GM10248 (cell line): ENCODE measurements at regions not wholly inside any gene's neighbourhood (a gene's known extent, or its start where the extent isn't known, plus 50 kb on each side); places are given as distances from the start of the nearest gene placed in this dataset.

Experiments used
- CTCF ChIA-PET: fragments of 300-600 bp; sonication (Branson Sonifier 250); formaldehyde crosslinking; extraction: SDS; loops from one replicate; lab custom pipeline; 2021; ENCODE audit warnings: antibody characterized with exemption; lab: Yijun Ruan, JAX
- POLR2A ChIA-PET: fragments of 350-650 bp; sonication (Branson Sonifier 250); formaldehyde crosslinking; extraction: SDS; loops from one replicate; lab custom pipeline; 2020; ENCODE audit warnings: antibody characterized with exemption; lab: Yijun Ruan, JAX
- DNase-seq: peaks from one replicate; pipeline ENCODE4 v3.0.0; 2012; ENCODE audit errors: extremely low spot score
- TF ChIP-seq, protein P1 (sequence below): IDR thresholded peaks from 2 replicates; pipeline ENCODE4 v1.5.1; 2012; ENCODE audit warnings: mild to moderate bottlenecking, low read depth; ENCODE audit errors: extremely low read depth, missing control alignments, control extremely low read depth

- DNase-seq, result no peak
- ChIA-PET POLR2A (no interaction called here), CTCF (interaction anchor here (0.9 to 1.7 kb wide), 10 partner anchors 8 to 188 kb away, joined by 3 to 5 read pairs (median 3); no protein-coding TSS in a partner anchor)
- TF ChIP-seq, protein P1, sequence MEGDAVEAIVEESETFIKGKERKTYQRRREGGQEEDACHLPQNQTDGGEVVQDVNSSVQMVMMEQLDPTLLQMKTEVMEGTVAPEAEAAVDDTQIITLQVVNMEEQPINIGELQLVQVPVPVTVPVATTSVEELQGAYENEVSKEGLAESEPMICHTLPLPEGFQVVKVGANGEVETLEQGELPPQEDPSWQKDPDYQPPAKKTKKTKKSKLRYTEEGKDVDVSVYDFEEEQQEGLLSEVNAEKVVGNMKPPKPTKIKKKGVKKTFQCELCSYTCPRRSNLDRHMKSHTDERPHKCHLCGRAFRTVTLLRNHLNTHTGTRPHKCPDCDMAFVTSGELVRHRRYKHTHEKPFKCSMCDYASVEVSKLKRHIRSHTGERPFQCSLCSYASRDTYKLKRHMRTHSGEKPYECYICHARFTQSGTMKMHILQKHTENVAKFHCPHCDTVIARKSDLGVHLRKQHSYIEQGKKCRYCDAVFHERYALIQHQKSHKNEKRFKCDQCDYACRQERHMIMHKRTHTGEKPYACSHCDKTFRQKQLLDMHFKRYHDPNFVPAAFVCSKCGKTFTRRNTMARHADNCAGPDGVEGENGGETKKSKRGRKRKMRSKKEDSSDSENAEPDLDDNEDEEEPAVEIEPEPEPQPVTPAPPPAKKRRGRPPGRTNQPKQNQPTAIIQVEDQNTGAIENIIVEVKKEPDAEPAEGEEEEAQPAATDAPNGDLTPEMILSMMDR, result no peak
These were observed 178.7 kb upstream of the RBPJ start for GRCh38 chr4:26141911-26142638.

DNA sequence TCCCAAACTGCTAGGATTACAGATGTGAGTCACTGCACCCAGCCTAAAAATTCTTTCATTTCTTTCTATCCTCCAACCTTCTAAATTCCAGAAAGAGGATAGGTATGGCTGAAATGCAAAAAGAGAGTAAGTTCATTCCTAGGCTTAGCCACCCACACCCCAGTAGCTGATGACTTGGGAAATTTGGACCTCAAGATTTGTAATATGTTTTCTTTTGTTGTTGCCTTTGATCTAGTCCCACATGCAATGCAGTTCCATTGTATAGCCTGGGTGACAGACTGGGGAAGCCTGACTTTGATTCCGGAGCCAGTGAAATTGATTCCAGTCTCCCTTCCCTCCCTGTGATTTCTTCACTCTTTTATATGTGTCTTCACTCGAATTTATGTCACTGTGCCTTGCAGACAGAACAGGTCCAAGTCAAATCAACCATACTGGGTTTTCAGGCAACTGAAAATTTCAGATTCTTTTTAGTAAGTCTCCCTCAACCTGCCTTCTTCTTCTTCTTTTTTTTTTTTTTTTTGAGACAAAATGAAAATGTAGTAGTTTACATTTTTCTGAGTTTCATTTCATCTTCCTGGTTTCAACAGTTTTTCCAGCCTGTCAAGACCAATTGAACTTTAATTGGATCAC lies 176.2 kb upstream of the RBPJ start:
- ChIA-PET CTCF (interaction anchor here (1.3 to 3.2 kb wide), 3 partner anchors 9 to 16 kb away, joined by 3 to 14 read pairs (median 5); no protein-coding TSS in a partner anchor), POLR2A (no interaction called here)
- TF ChIP-seq, protein P1, result no peak
- no peak for DNase-seq

DNA sequence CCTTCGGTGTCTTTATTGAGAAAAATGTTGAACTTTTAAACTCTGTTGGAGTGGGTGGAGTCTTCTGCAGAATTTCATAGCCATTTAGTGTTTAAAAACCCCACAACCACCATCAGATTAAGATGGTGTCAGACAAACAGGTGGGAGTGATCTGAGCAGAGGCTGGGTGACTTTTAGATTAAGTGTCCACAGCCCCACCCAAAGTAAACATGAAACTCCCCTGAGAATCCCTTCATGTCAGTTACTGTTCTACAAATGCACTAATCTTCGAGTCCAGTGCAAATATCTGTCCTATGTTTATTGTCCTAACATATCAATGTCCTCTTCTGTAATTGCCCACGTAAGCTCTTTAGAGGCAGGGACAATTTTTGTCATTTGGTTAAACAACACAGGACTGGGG lies 175.6 kb upstream of the RBPJ start:
- ChIA-PET CTCF (interaction anchor here (2.0 to 3.2 kb wide), 2 partner anchors 8 to 11 kb away, joined by 5 to 14 read pairs; no protein-coding TSS in a partner anchor), POLR2A (no interaction called here)
- DNase-seq, result no peak
- TF ChIP-seq, protein P1, result no peak

DNA sequence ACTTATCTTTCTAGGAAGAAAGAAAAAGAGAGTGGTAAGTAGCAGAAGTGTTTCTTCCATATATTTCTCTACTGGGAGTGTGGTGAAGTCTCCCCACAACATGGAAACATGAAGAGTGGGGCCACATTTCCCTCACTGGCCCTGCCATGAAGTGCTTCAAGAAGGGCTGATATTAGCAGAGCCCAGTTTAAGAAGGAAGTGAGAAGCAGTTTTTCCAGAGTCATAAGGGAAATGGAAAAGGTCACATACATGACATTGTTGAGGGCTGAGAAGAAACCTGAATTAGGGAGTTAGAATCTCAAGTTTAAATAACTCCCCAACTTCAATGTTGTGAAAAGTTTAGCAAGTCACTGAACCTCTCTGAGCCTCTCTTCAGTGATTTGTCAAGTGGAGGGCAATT lies 171.9 kb upstream of the RBPJ start:
- no peak for DNase-seq
- CTCF ChIA-PET, result interaction anchor here (1.3 kb wide), 1 partner anchor 13 kb away, joined by 4 read pairs; no protein-coding TSS in a partner anchor
- POLR2A ChIA-PET, result no interaction called here
- TF ChIP-seq, protein P1, result no peak

DNA sequence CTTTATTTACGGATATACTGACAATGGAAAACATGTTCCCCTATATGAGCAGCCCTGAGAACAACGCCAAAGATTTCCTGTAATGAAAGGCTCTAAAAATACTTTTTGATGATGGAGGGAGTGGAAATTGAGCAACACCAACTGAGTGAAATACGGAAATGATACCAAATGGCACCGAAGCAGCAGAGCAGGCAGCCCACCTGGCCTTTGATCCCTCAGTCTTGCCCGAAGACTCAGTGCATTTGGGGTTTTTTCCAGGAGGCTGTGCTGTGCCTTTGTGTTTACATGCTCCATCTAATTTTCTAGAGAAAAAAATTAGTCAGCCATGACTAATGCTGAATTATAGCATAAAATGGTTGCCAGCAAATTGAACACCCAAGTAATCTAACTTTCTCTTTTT lies 169.9 kb upstream of the RBPJ start:
- ChIA-PET CTCF (interaction anchor here (1.6 kb wide), 1 partner anchor 17 kb away, joined by 4 read pairs; no protein-coding TSS in a partner anchor), POLR2A (no interaction called here)
- DNase-seq, result no peak
- TF ChIP-seq, protein P1, result no peak

DNA sequence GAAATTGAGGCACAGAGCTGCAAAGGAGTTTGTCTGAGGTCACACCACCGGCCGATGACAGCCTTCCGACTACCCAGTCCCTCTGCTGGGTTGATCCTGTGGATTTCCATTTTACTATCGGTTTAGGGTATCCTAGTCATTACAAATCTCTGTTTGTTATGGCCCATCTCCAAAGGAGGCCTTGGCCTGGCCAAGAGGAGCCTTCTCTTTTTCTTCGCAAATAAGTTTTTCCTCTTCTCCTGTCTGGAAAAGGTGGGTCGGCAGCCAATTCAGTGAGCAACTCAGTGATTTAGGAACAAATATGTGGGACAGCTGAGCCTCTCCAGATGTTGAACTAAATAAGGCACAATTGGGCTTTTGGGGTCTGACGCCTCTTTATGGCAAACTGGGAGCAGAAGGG lies 169.2 kb upstream of the RBPJ start:
- TF ChIP-seq, protein P1, result no peak
- CTCF ChIA-PET, result interaction anchor here (1.1 to 1.7 kb wide), 4 partner anchors 10 to 203 kb away, joined by 3 to 4 read pairs (median 4); no protein-coding TSS in a partner anchor
- no peak for DNase-seq
- POLR2A ChIA-PET, result no interaction called here
